DMS114 treated with DMSO at 0.1 percent for 48 hours (cell line): ENCODE measurements at regions not wholly inside any gene's neighbourhood (a gene's known extent, or its start where the extent isn't known, plus 50 kb on each side); places are given as distances from the start of the nearest gene placed in this dataset.
"Not testable (repeated sequence)": the region's sequence is repeated elsewhere in the genome, so short reads cannot be mapped to it uniquely, and the experiment has no call there.

ENCODE experiments used
- DNase-seq: peaks from one replicate; lab custom pipeline; 2025; ENCODE audit not compliant: unreplicated experiment; lab: John Stamatoyannopoulos, UW

DNA sequence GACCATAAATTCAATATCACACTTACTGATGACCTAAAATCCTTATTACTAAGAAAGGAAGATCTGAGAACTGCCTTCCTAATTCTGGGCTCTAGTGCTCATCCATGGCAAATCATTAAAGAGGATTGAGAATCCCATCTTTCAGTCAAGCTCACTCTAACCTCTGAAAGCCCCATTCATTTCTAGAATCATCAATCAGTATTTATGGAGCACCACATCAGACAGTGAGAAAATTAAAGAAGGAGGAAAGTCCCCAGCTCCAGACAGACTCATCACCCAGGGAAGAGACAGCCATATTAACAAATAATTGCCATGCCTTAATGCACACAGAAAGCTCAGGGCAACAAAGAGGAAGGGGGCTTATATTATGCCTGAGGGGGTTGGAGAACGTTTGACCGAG, 256.1 kb upstream of the SOX9 start:
- DNase-seq, result no peak

GRCh38 chr17:71866095-71866494, 254.7 kb upstream of the SOX9 start:
- DNase-seq, result no peak

GRCh38 chr17:71869293-71869692, 251.5 kb upstream of the SOX9 start:
- no peak for DNase-seq

- no peak for DNase-seq
Observed at GRCh38 chr17:71869841-71870545, 250.8 kb upstream of the SOX9 start.

DNA sequence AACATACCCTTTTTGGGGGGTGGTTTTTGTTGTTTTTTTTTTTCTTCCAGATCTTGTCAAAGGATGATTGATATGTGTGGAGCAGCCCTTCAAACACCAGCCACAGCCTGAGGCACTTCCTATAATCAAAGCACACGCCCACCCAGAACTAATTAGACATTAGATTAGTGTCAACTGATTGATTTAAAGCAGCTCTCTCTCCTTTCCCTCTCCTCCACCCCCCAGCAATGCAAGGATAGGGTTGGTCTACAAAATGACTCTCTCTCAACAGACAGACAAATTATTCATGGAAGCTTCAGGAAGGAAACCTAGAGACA, 250.3 kb upstream of the SOX9 start:
- no peak for DNase-seq

DNA sequence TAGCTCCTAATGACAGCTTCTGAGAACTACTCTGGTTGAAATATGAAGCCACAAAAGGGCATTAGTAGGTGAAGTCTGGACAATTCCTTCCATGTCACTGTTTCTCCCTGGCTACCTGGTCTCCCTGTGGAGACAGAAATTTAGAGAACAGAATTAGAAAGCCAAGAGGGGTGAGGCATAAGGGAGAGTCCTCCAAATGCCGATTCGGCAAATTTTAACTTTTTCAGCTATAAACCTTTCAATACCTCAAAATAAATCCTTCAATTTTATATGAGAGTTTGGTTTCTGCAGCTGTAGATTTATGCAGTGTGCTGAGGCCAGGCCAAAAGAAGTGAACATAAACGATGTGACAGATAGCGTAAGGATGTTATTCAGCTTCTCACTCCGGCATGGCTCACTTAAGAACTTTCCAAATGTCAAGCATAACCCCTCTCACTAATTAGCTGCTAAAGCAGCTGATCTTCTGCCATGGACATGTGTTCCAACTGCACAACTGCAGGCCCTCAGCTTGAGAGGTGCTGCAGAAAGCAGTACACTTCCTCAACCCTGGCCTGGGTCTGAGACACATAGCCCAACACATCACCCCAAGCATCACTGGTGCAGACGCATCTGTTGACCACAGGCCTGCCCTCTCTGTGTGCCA, 247.9 kb upstream of the SOX9 start:
- DNase-seq, result no peak

- DNase-seq, result not testable (repeated sequence)
Observed at GRCh38 chr17:71874773-71875172, 246.0 kb upstream of the SOX9 start.

DNA sequence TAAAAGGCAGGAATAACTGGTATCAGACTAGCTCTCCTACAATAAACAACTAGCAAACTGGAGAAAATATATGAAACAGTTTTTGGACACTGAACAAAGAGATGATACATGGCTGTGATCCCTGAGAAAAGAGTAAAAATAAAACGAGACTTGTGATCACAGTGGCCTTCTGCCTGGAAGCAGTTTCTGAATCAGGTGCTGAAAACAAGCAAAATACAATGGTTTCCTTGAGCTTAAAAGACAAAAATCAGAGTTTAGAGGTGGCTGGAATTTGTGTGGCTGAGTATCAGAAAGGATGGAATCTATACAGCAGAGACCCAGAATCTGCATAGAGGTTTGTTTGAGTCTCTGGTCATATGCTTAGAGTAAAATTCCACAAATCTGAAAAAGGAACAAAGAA, 242.5 kb upstream of the SOX9 start:
- no peak for DNase-seq

- no peak for DNase-seq
Observed at GRCh38 chr17:71878998-71879397, 241.8 kb upstream of the SOX9 start.

DNA sequence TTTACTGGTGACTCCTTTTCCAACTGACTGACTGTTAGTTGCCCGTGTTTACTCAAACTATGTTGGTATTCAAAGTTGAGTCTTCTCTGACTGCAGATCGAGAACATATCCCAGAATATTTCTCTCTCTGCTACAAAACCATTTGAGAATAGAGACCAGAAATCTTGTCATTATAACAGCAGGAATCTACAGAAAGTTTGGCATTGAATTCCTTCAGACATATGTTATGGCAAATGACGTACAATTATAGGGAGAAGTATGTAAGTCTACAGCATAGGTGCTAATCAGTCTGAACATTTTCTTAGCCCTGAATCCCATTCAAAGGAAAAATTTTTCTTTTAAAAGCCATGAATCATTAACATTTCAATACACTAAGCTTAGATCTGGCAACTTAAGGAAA, 239.8 kb upstream of the SOX9 start:
- DNase-seq, result no peak

GRCh38 chr17:71881581-71881980, 239.2 kb upstream of the SOX9 start:
- no peak for DNase-seq

DNA sequence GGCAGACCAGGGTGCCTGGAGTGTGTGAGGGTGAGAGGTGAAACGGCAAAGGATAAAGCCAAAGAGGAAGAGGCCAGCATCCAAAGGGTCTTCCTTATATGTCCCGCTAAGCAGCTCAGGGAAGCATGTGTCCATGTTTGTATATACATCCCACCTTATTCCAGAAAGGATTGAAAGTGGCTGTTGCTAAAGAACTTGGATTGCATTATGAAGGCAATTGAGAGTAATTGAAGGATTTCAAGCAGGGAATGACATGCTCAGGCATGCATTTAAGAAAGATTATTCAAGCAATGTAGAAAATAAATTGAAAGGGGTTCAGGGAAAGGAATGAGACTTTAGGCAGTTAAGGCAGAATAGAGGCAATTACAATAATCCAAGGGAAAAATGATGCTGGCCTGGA, 237.6 kb upstream of the SOX9 start:
- DNase-seq, result no peak

DNA sequence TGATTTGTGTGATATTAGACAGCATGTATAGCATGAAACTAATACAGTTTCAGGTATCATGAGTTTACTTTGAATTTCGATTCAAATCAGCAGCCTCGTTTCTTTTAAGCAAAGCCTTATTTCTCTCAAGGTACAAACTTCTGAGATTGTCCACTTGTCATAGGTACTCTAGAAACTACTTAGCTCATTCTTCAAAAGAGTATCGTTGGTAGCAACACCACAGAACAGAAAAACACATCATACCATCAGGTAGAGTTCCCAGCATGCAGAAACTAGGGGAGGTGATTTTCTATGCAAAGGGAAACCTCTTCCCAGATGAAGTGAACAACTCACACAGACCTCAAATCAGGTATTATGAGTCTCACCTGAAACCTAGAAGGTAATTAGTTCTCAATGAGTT, 237.0 kb upstream of the SOX9 start:
- DNase-seq, result no peak

- DNase-seq, result no peak
Observed at GRCh38 chr17:71885662-71886061, 235.2 kb upstream of the SOX9 start.

- no peak for DNase-seq
Observed at GRCh38 chr17:71899317-71899716, 221.5 kb upstream of the SOX9 start.

GRCh38 chr17:71900621-71901229, 220.1 kb upstream of the SOX9 start:
- DNase-seq, result no peak

DNA sequence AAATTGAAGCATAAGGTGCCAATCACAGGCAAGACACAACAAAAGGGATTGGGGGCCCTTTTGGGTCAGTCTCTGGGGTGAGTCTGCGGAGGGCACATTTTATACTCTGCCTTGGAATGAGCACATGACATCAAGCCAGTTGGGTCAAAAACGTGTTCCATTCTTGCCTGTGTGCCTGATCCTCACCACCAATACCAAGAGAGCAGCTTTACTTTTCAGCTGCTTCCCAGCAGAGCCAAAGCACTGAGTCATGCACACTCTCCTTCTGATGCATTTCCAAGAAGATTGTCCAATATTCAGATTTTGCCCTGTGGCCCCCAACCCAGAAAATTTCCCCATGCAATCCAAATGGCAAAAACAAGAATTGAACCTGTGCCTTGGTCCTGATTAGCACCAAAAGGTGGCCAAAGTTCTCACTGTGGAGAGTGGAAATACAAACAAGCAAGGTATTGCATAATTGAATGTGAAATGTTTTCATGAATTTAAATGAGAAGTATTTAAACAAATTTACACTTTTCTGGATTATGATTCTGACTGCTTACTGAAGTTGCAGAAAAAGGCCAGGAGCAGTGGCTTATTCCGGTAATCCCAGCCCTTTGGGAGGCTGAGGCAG, 217.8 kb upstream of the SOX9 start:
- no peak for DNase-seq

GRCh38 chr17:71905376-71906031, 215.3 kb upstream of the SOX9 start:
- no peak for DNase-seq

- no peak for DNase-seq
Observed at GRCh38 chr17:71909155-71909554, 211.7 kb upstream of the SOX9 start.

GRCh38 chr17:71910002-71910401, 210.8 kb upstream of the SOX9 start:
- DNase-seq, result no peak

- DNase-seq, result no peak
Observed at GRCh38 chr17:71914042-71914441, 206.8 kb upstream of the SOX9 start.

DNA sequence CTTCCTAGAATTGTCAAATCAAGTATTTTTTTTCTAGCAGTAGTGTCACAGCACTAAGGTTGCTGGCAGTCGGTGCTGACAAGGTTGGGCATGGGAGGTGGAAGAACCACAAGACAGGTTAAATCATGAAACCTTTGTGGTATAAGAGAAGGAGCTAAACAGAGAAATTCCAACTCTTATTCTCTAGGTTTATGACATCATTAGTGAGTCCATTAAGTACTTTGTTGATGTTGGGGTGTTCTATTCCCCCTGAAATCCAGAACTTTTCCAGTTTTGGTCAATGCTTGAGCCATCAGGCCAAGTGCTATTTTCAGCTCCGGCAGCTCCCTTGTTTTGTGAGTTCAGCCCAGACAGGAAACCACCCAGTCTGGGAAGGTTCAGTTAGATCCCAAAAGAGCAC, 206.0 kb upstream of the SOX9 start:
- DNase-seq, result no peak
